ENCODE measurements at regions not wholly inside any gene's neighbourhood (a gene's known extent, or its start where the extent isn't known, plus 50 kb on each side); places are given as distances from the start of the nearest gene placed in this dataset.

DNA sequence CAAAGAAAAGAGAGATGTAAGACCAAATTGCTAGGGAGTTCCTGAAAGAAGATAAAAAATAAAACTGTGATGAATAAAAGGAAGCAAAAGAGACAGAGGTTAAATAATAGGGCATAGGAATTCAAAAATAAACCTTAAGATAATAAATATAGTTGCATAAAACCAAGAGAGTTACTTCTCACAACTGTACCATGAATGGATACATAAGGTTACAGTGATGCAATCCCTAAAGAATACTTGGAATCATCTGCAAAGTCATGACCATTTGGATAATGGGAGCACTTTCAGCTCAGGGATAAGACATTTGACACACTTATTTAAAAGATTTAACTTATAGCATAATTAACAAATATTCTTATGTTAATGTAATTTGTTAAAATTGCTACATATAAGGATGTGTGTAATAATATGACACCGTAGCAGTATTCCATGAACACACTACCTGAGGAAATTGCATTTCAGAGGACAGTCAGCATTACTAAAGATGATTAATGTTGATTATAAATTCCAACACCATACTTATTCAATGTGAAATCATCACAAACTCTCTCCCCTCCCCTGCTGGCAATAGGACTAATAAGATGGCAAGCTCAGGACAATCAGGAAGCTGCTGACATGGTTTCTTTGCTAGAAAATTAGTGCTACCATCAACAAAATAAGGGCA is 202.1 kb upstream of the AKR1E2 start:
- 93 to 98% (median 96%) methylated on average over 1 of the region's 1 CpG for WGBS, 3 donors
- TF ChIP-seq, protein P1, sequence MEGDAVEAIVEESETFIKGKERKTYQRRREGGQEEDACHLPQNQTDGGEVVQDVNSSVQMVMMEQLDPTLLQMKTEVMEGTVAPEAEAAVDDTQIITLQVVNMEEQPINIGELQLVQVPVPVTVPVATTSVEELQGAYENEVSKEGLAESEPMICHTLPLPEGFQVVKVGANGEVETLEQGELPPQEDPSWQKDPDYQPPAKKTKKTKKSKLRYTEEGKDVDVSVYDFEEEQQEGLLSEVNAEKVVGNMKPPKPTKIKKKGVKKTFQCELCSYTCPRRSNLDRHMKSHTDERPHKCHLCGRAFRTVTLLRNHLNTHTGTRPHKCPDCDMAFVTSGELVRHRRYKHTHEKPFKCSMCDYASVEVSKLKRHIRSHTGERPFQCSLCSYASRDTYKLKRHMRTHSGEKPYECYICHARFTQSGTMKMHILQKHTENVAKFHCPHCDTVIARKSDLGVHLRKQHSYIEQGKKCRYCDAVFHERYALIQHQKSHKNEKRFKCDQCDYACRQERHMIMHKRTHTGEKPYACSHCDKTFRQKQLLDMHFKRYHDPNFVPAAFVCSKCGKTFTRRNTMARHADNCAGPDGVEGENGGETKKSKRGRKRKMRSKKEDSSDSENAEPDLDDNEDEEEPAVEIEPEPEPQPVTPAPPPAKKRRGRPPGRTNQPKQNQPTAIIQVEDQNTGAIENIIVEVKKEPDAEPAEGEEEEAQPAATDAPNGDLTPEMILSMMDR (IDR thresholded peaks at IDR 0.05), result no peak
- TF ChIP-seq EP300 (IDR thresholded peaks at IDR 0.05), result no peak
- Histone ChIP-seq H3K9me3 (no peaks in the 10 kb centered on the region), H3K4me3 (no peak overlapping the region), H3K27me3 (no peaks in the 10 kb centered on the region), H3K36me3 (no peaks in the 10 kb centered on the region), H3K4me1 (ENCODE audit: insufficient read depth) (no peaks in the 10 kb centered on the region), H3K27ac (no peak overlapping the region)
- DNase-seq, result no peak
- intact Hi-C loops (cut with DNase I), result no loop called here

DNA sequence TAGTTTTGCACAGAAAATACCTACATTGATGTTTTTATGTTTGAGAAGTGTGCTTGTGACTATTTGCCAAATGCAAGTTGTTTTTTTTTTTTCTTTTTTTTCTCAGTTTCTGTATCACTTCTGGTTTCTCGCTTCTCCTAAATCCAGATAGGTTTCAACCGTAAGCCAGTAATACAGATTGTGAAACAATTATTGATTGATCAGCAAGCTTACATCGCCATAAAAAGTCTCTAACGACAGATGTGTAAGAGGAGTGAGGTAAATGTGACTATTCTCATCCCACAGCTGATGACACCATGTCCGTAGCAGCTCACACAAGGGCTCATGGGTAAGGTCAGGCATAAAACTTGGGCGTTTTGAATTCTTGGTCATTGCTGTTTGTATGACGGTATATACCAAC is 202.8 kb upstream of the AKR1E2 start:
- Histone ChIP-seq H3K27ac (no peak overlapping the region), H3K9me3 (no peaks in the 10 kb centered on the region), H3K4me3 (no peak overlapping the region), H3K27me3 (no peaks in the 10 kb centered on the region), H3K36me3 (no peaks in the 10 kb centered on the region), H3K4me1 (ENCODE audit: insufficient read depth) (no peaks in the 10 kb centered on the region)
- TF ChIP-seq, protein P1 (IDR thresholded peaks at IDR 0.05), result no peak
- TF ChIP-seq EP300 (IDR thresholded peaks at IDR 0.05) (no peak), POLR2A (IDR thresholded peaks at IDR 0.05) (no peak)
- WGBS, 3 donors, result 90 to 91% (median 90%) methylated on average over 7 of the region's 7 CpGs
- intact Hi-C loops (cut with DNase I), result no loop called here
- DNase-seq, result no peak

DNA sequence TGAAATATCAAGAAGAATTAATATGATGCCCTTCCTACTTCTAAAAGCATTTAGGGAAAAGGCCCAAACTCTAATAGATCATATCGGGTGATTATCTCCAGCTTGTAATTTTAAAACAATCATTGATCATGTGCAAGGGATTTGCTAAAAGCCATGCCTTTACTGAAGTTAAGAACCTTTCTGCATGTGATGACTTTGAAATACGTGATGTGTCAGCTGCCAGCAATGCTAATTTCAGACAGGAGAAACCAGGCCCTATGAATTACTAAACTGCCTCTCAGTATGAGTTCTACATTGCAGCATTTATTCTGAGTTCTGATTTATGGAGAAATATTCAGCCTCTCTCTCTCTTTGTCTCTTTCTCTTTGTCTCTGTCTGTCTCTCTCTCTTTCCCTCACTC is 203.6 kb upstream of the AKR1E2 start:
- 93 to 95% (median 94%) methylated on average over 2 of the region's 2 CpGs for WGBS, 3 donors

DNA sequence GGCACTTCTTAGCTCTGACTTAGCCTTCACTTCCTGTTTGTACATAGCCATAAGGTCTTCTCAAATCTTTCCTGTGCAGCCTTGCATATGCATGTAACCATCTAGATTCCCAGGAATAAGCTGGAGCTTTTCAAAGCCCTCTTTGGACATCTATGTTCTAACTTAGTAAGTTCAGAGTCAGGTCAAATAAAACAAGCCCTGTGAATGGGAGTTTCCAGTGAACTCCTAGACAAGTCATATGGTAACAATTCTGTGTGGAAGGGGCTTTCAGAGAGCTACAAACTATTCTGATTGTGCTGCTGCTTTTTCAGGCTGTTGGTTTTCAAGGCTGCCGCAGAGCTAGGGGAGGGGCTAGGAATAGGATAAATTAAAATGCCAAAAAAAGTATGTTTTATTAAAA is 208.4 kb upstream of the AKR1E2 start:
- H3K4me1 ChIP-seq (ENCODE audit: insufficient read depth), result no peaks in the 10 kb centered on the region
- 79 to 85% (median 85%) methylated on average over 1 of the region's 1 CpG for WGBS, 3 donors
- H3K27me3 ChIP-seq, result no peaks in the 10 kb centered on the region
- no peaks in the 10 kb centered on the region for H3K36me3 ChIP-seq
- H3K4me3 ChIP-seq, result no peak overlapping the region
- intact Hi-C loops (cut with DNase I), result no loop called here
- no peak for TF ChIP-seq POLR2A (IDR thresholded peaks at IDR 0.05)
- TF ChIP-seq EP300 (IDR thresholded peaks at IDR 0.05), result no peak
- TF ChIP-seq, protein P1 (IDR thresholded peaks at IDR 0.05), result no peak
- no peaks in the 10 kb centered on the region for H3K9me3 ChIP-seq
- no peak for DNase-seq
- H3K27ac ChIP-seq, result no peak overlapping the region

More for the DNA sequence above, 203.6 kb upstream of the AKR1E2 start:
- DNase-seq, result no peak
- H3K27me3 ChIP-seq, result no peaks in the 10 kb centered on the region
- no peak overlapping the region for H3K27ac ChIP-seq
- no peaks in the 10 kb centered on the region for H3K36me3 ChIP-seq
- no peak overlapping the region for H3K4me3 ChIP-seq
- intact Hi-C loops (cut with DNase I), result no loop called here
- TF ChIP-seq, protein P1 (IDR thresholded peaks at IDR 0.05), result no peak
- TF ChIP-seq POLR2A (IDR thresholded peaks at IDR 0.05), result no peak
- H3K4me1 ChIP-seq (ENCODE audit: insufficient read depth), result no peaks in the 10 kb centered on the region
- H3K9me3 ChIP-seq, result no peaks in the 10 kb centered on the region
